Fibroblast of lung (primary cell): ENCODE measurements at regions not wholly inside any gene's neighbourhood (a gene's known extent, or its start where the extent isn't known, plus 50 kb on each side); places are given as distances from the start of the nearest gene placed in this dataset.

Experiments used
- EZH2 ChIP-seq: IDR thresholded peaks from 2 replicates; pipeline ENCODE4 v1.5.1; 2012; ENCODE audit warnings: low read length, control low read depth, mild to moderate bottlenecking; ENCODE audit errors: missing control alignments
- TF ChIP-seq, protein P1 (sequence below), 2 donors: IDR thresholded peaks in 1 of 2; conservative IDR thresholded peaks in 1 of 2; 1 replicate in 1 of 2; 2 replicates in 1 of 2; pipeline ENCODE4 v1.5.1; 2011 to 2012; ENCODE audit warnings: low read length in 2 of 2, control low read depth in 1 of 2, inconsistent platforms in 1 of 2, low read depth in 1 of 2, mild to moderate bottlenecking in 1 of 2

DNA sequence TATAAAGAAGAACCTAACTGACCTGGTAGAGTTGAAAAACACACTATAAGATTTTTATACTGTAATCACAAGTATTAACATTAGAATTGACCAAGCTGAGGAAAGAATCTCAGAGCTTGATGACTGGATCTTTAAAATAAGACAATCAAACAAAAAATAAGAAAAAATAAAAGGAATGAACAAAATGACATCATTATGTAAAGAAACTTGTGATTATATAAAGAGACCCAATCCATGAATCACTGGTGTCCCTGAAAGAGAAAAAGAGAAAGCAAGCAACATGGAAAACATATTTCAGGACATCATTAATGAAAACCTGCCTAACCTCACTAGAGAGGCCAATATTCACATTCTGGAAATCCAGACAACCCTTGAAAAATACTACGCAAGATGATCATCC lies 822.5 kb upstream of the SLITRK5 start:
- TF ChIP-seq, protein P1, sequence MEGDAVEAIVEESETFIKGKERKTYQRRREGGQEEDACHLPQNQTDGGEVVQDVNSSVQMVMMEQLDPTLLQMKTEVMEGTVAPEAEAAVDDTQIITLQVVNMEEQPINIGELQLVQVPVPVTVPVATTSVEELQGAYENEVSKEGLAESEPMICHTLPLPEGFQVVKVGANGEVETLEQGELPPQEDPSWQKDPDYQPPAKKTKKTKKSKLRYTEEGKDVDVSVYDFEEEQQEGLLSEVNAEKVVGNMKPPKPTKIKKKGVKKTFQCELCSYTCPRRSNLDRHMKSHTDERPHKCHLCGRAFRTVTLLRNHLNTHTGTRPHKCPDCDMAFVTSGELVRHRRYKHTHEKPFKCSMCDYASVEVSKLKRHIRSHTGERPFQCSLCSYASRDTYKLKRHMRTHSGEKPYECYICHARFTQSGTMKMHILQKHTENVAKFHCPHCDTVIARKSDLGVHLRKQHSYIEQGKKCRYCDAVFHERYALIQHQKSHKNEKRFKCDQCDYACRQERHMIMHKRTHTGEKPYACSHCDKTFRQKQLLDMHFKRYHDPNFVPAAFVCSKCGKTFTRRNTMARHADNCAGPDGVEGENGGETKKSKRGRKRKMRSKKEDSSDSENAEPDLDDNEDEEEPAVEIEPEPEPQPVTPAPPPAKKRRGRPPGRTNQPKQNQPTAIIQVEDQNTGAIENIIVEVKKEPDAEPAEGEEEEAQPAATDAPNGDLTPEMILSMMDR (conservative IDR thresholded peaks at IDR 0.05 in 1 of 2, IDR thresholded peaks at IDR 0.05 in 1 of 2; ENCODE audit: low read depth in 1 of 2, low read length in 2 of 2), result no peak
- TF ChIP-seq EZH2, result no peak
